WTC11 (cell line): ENCODE measurements at regions not wholly inside any gene's neighbourhood (a gene's known extent, or its start where the extent isn't known, plus 50 kb on each side); places are given as distances from the start of the nearest gene placed in this dataset.

Source experiments
- CTCF ChIP-seq: fragments of 200-600 bp; IDR thresholded peaks from 2 replicates; pipeline ENCODE4 v1.8.0; 2022; ENCODE audit warnings: antibody characterized with exemption
- OVOL2 ChIP-seq: fragments of 250-450 bp; sonication (Bioruptor Pico); IDR thresholded peaks from 2 replicates; pipeline ENCODE4 v1.9.0; 2021; ENCODE audit warnings: mild to moderate bottlenecking, borderline replicate concordance
- TF ChIP-seq, protein P1 (sequence below): sonication (generic); formaldehyde crosslinking; IDR thresholded peaks from 2 replicates; pipeline ENCODE4 v1.8.1; 2023; ENCODE audit warnings: mild to moderate bottlenecking, missing genetic modification reagents, moderate library complexity
- TF ChIP-seq, protein P2 (sequence below): sonication (generic); formaldehyde crosslinking; conservative IDR thresholded peaks from 2 replicates; pipeline ENCODE4 v1.8.1; 2022; ENCODE audit warnings: mild to moderate bottlenecking, missing genetic modification reagents
- TF ChIP-seq, protein P3 (sequence below): fragments of 250-450 bp; sonication (Bioruptor Pico); IDR thresholded peaks from 2 replicates; pipeline ENCODE4 v1.9.0; 2021; ENCODE audit warnings: moderate library complexity, mild to moderate bottlenecking, inconsistent platforms, borderline replicate concordance

GRCh38 chr6:92828788-92829187 lies 590.6 kb downstream of the EPHA7 start:
- TF ChIP-seq, protein P1, sequence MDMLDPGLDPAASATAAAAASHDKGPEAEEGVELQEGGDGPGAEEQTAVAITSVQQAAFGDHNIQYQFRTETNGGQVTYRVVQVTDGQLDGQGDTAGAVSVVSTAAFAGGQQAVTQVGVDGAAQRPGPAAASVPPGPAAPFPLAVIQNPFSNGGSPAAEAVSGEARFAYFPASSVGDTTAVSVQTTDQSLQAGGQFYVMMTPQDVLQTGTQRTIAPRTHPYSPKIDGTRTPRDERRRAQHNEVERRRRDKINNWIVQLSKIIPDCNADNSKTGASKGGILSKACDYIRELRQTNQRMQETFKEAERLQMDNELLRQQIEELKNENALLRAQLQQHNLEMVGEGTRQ (CRISPR knock-in tag): no peak
- no peak for TF ChIP-seq CTCF
- TF ChIP-seq, protein P2, sequence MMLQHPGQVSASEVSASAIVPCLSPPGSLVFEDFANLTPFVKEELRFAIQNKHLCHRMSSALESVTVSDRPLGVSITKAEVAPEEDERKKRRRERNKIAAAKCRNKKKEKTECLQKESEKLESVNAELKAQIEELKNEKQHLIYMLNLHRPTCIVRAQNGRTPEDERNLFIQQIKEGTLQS: no peak
- TF ChIP-seq OVOL2 (CRISPR knock-in tag): no peak
- TF ChIP-seq, protein P3, sequence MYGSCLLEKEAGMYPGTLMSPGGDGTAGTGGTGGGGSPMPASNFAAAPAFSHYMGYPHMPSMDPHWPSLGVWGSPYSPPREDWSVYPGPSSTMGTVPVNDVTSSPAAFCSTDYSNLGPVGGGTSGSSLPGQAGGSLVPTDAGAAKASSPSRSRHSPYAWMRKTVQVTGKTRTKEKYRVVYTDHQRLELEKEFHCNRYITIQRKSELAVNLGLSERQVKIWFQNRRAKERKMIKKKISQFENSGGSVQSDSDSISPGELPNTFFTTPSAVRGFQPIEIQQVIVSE (CRISPR knock-in tag): no peak
